H1 (cell line): ENCODE measurements at regions not wholly inside any gene's neighbourhood (a gene's known extent, or its start where the extent isn't known, plus 50 kb on each side); places are given as distances from the start of the nearest gene placed in this dataset.

ENCODE experiments used
- EGR1 ChIP-seq: IDR thresholded peaks from 2 replicates; pipeline ENCODE4 v1.6.1; 2011; ENCODE audit warnings: low read depth, low read length, borderline replicate concordance
- GTF2F1 ChIP-seq: IDR thresholded peaks from 2 replicates; pipeline ENCODE4 v1.6.1; 2012; ENCODE audit warnings: low read depth, low read length, improper control_type of control experiment, borderline replicate concordance
- KDM4A ChIP-seq: IDR thresholded peaks from one replicate; pipeline ENCODE4 v1.7.1; 2012; ENCODE audit warnings: low read depth, mild to moderate bottlenecking, moderate library complexity, low read length, inconsistent platforms; ENCODE audit not compliant: severe bottlenecking
- SUZ12 ChIP-seq: fragments of 200-600 bp; sonication (generic); IDR thresholded peaks from 2 replicates; pipeline ENCODE4 v1.6.1; 2012; ENCODE audit warnings: mild to moderate bottlenecking, inconsistent platforms, low read length, moderate library complexity, mixed read lengths

- TF ChIP-seq EGR1 (no peak), GTF2F1 (no peak), SUZ12 (no peak), KDM4A (no peak)
Measured at GRCh38 chr22:47286590-47286989, 524.1 kb downstream of the TBC1D22A start (continued).
